CD4-positive, CD25-positive, alpha-beta regulatory T cell (primary cell): ENCODE measurements at regions not wholly inside any gene's neighbourhood (a gene's known extent, or its start where the extent isn't known, plus 50 kb on each side); places are given as distances from the start of the nearest gene placed in this dataset.

Experiments used
- ATAC-seq, 2 donors: fragments of 150-1000 bp; cut with Tn5 transposase; one replicate each; pipeline ENCODE4 v1.10.0; 2021; ENCODE audit warnings: low read depth in 2 of 2, moderate number of reproducible peaks in 2 of 2, moderate library complexity in 1 of 2
- DNase-seq, 3 donors: peaks; one replicate each; pipeline versions ENCODE4 v3.0.0 to v3.0.0-alpha.2; 2012 to 2022; ENCODE audit warnings: mixed read lengths in 1 of 3
- H3K27ac ChIP-seq: one replicate; pipeline ENCODE4 v1.7.0; 2013; ENCODE audit warnings: mild to moderate bottlenecking, low read length; ENCODE audit not compliant: insufficient read depth, poor library complexity, severe bottlenecking
- H3K27me3 ChIP-seq: one replicate; pipeline ENCODE4 v1.7.0; 2013; ENCODE audit warnings: low read length; ENCODE audit not compliant: control insufficient read depth, insufficient read depth
- H3K36me3 ChIP-seq: one replicate; pipeline ENCODE4 v1.7.0; 2013; ENCODE audit warnings: mild to moderate bottlenecking, low read length, moderate library complexity; ENCODE audit not compliant: control insufficient read depth, insufficient read depth
- H3K4me1 ChIP-seq: 2 replicates; pipeline ENCODE4 v1.7.0; 2013; ENCODE audit warnings: mild to moderate bottlenecking, low read length; ENCODE audit not compliant: insufficient read depth, control insufficient read depth, poor library complexity, severe bottlenecking
- H3K4me3 ChIP-seq: one replicate; pipeline ENCODE4 v1.7.0; 2013; ENCODE audit warnings: low read depth, mild to moderate bottlenecking, low read length, moderate library complexity
- H3K9me3 ChIP-seq, 2 experiments: 1 replicate in 1 of 2; 2 replicates in 1 of 2; pipeline ENCODE4 v1.7.0; 2013; ENCODE audit warnings: low read length in 2 of 2, mild to moderate bottlenecking in 1 of 2, moderate library complexity in 1 of 2; ENCODE audit not compliant: control insufficient read depth in 2 of 2
- H3K27ac Mint-ChIP-seq, 3 donors: one replicate each; pipeline ENCODE4 v1.8.0; 2020 to 2022; ENCODE audit warnings: mild to moderate bottlenecking in 3 of 3, mixed read lengths in 3 of 3, moderate library complexity in 2 of 3
- H3K27me3 Mint-ChIP-seq: one replicate; pipeline ENCODE4 v1.8.0; 2022; ENCODE audit warnings: mild to moderate bottlenecking, mixed read lengths
- H3K36me3 Mint-ChIP-seq: one replicate; pipeline ENCODE4 v1.8.0; 2020; ENCODE audit warnings: mixed read lengths
- H3K4me1 Mint-ChIP-seq, 4 donors: one replicate each; pipeline ENCODE4 v1.8.0; 2020 to 2022; ENCODE audit warnings: mixed read lengths in 4 of 4, mild to moderate bottlenecking in 1 of 4
- H3K4me3 Mint-ChIP-seq, 4 donors: one replicate each; pipeline ENCODE4 v1.8.0; 2020 to 2022; ENCODE audit warnings: mild to moderate bottlenecking in 4 of 4, mixed read lengths in 4 of 4, moderate library complexity in 3 of 4
- H3K9me3 Mint-ChIP-seq, 7 donors: one replicate each; pipeline ENCODE4 v1.8.0; 2020 to 2022; ENCODE audit warnings: mixed read lengths in 7 of 7, mild to moderate bottlenecking in 3 of 7, moderate library complexity in 2 of 7

GRCh38 chr5:174911118-174911517, 186.7 kb downstream of the MSX2 start:
- Mint-ChIP-seq H3K36me3 (no peaks in the 10 kb centered on the region), H3K4me3 (no peak overlapping the region), H3K9me3 (no peaks in the 10 kb centered on the region), H3K27me3 (no peaks in the 10 kb centered on the region), H3K4me1 (peaks cover 0 to 3% (median 0%) of the 10 kb centered on the region in 4 donors), H3K27ac (no peak overlapping the region)
- no peak for DNase-seq
- no peak for ATAC-seq
- H3K36me3 ChIP-seq = no peaks in the 10 kb centered on the region
- no peaks in the 10 kb centered on the region for H3K9me3 ChIP-seq
- H3K27me3 ChIP-seq = no peaks in the 10 kb centered on the region
- no peak overlapping the region for H3K4me3 ChIP-seq
- H3K27ac ChIP-seq = no peak overlapping the region
- no peaks in the 10 kb centered on the region for H3K4me1 ChIP-seq

GRCh38 chr5:174910245-174910737, 185.9 kb downstream of the MSX2 start:
- no peaks in the 10 kb centered on the region for H3K36me3 Mint-ChIP-seq
- H3K27me3 Mint-ChIP-seq = no peaks in the 10 kb centered on the region
- peaks cover 0 to 3% (median 0%) of the 10 kb centered on the region in 4 donors for H3K4me1 Mint-ChIP-seq
- H3K36me3 ChIP-seq = no peaks in the 10 kb centered on the region
- H3K4me3 Mint-ChIP-seq = no peak overlapping the region
- peaks cover 0 to 6% (median 0%) of the 10 kb centered on the region in 7 donors for H3K9me3 Mint-ChIP-seq
- ATAC-seq (peak; percentile 50 to 53), DNase-seq (peak; percentile 3 to 39 (median 4))
- H3K4me1 ChIP-seq = no peaks in the 10 kb centered on the region
- H3K4me3 ChIP-seq = no peak overlapping the region
- H3K9me3 ChIP-seq = no peaks in the 10 kb centered on the region
- H3K27ac ChIP-seq = no peak overlapping the region
- H3K27ac Mint-ChIP-seq = no peak overlapping the region
- H3K27me3 ChIP-seq = no peaks in the 10 kb centered on the region

GRCh38 chr5:174903172-174903732, 178.9 kb downstream of the MSX2 start:
- Mint-ChIP-seq H3K27ac (no peak overlapping the region), H3K4me1 (no peaks in the 10 kb centered on the region), H3K27me3 (no peaks in the 10 kb centered on the region), H3K9me3 (peaks cover 0 to 9% (median 2%) of the 10 kb centered on the region in 7 donors), H3K36me3 (no peaks in the 10 kb centered on the region), H3K4me3 (no peak overlapping the region)
- ATAC-seq (no peak), DNase-seq (no peak)
- no peaks in the 10 kb centered on the region for H3K4me1 ChIP-seq
- no peaks in the 10 kb centered on the region for H3K27me3 ChIP-seq
- no peak overlapping the region for H3K4me3 ChIP-seq
- no peaks in the 10 kb centered on the region for H3K9me3 ChIP-seq
- H3K36me3 ChIP-seq = no peaks in the 10 kb centered on the region
- no peak overlapping the region for H3K27ac ChIP-seq

DNA sequence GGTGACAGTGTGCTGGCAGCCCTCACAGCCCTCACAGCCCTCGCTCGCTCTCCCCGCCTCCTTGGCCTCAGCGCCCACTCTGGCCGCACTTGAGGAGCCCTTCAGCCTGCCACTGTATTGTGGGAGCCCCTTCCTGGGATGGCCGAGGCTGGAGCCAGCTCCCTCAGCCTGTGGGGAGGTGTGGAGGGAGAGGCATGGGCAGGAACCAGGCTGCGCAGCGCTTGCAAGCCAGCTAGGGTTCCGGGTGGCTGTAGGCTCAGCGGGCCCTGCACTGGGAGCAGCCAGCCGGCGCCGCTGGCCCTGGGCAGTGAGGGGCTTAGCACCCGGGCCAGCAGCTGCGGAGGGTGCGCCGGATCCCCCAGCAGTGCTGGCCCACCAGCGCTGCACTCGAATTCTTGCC, 177.0 kb downstream of the MSX2 start:
- Mint-ChIP-seq H3K4me3 (no peak overlapping the region), H3K27ac (no peak overlapping the region), H3K4me1 (no peaks in the 10 kb centered on the region), H3K9me3 (peaks cover 0 to 9% (median 3%) of the 10 kb centered on the region in 7 donors), H3K27me3 (no peaks in the 10 kb centered on the region), H3K36me3 (no peaks in the 10 kb centered on the region)
- no peak overlapping the region for H3K27ac ChIP-seq
- ATAC-seq (no peak), DNase-seq (no peak)
- no peaks in the 10 kb centered on the region for H3K4me1 ChIP-seq
- H3K4me3 ChIP-seq = no peak overlapping the region
- H3K27me3 ChIP-seq = no peaks in the 10 kb centered on the region
- no peaks in the 10 kb centered on the region for H3K9me3 ChIP-seq
- no peaks in the 10 kb centered on the region for H3K36me3 ChIP-seq

- Histone ChIP-seq H3K4me1 (no peaks in the 10 kb centered on the region), H3K36me3 (no peaks in the 10 kb centered on the region), H3K9me3 (no peaks in the 10 kb centered on the region), H3K27me3 (no peaks in the 10 kb centered on the region), H3K27ac (no peak overlapping the region), H3K4me3 (no peak overlapping the region)
- Mint-ChIP-seq H3K27ac (no peak overlapping the region), H3K27me3 (no peaks in the 10 kb centered on the region), H3K4me1 (no peaks in the 10 kb centered on the region), H3K4me3 (no peak overlapping the region), H3K9me3 (peaks cover 0 to 4% (median 0%) of the 10 kb centered on the region in 7 donors), H3K36me3 (no peaks in the 10 kb centered on the region)
- ATAC-seq (no peak), DNase-seq (no peak)
Observed at GRCh38 chr5:174900240-174900865, 176.0 kb downstream of the MSX2 start.

- no peak overlapping the region for H3K27ac Mint-ChIP-seq
- Histone ChIP-seq H3K36me3 (no peaks in the 10 kb centered on the region), H3K9me3 (no peaks in the 10 kb centered on the region), H3K27me3 (no peaks in the 10 kb centered on the region), H3K4me3 (no peak overlapping the region), H3K27ac (no peak overlapping the region), H3K4me1 (no peaks in the 10 kb centered on the region)
- no peaks in the 10 kb centered on the region for H3K36me3 Mint-ChIP-seq
- ATAC-seq (no peak), DNase-seq (no peak)
- no peaks in the 10 kb centered on the region for H3K4me1 Mint-ChIP-seq
- H3K9me3 Mint-ChIP-seq = peaks cover 0 to 6% (median 0%) of the 10 kb centered on the region in 7 donors
- H3K4me3 Mint-ChIP-seq = no peak overlapping the region
- peaks cover 5% of the 10 kb centered on the region for H3K27me3 Mint-ChIP-seq
Observed at GRCh38 chr5:174897281-174897950, 173.0 kb downstream of the MSX2 start.

DNA sequence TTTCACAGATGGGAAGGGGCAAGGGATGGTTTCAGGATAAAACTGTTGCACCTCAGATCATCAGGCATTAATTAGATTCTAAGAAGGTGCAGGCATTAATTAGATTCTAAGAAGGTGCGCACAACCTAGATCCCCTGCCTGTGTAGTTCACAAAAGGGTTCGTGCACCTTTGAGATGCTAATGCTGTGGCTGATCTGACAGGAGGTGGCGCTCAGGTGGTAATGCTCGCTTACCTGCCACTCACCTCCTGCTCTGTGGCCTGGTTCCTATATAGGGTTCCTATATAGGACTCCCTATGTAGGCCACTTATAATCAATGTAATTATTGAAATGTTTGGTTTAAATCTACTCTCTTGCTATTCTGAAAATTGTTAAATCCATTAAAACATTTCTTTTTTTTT, 171.0 kb downstream of the MSX2 start:
- no peak overlapping the region for H3K27ac Mint-ChIP-seq
- no peak overlapping the region for H3K4me3 ChIP-seq
- peaks cover 5% of the 10 kb centered on the region for H3K27me3 Mint-ChIP-seq
- H3K36me3 ChIP-seq = no peaks in the 10 kb centered on the region
- no peaks in the 10 kb centered on the region for H3K36me3 Mint-ChIP-seq
- peaks cover 0 to 6% (median 1%) of the 10 kb centered on the region in 7 donors for H3K9me3 Mint-ChIP-seq
- H3K27me3 ChIP-seq = no peaks in the 10 kb centered on the region
- H3K4me1 ChIP-seq = no peaks in the 10 kb centered on the region
- H3K27ac ChIP-seq = no peak overlapping the region
- no peak overlapping the region for H3K4me3 Mint-ChIP-seq
- ATAC-seq (no peak), DNase-seq (no peak)
- no peaks in the 10 kb centered on the region for H3K4me1 Mint-ChIP-seq
- no peaks in the 10 kb centered on the region for H3K9me3 ChIP-seq
